ENCODE measurements at regions not wholly inside any gene's neighbourhood (a gene's known extent, or its start where the extent isn't known, plus 50 kb on each side); places are given as distances from the start of the nearest gene placed in this dataset.

- DNase-seq (ENCODE audit: low spot score) (no peak), ATAC-seq (ENCODE audit: low FRiP score) (no peak)
- no peak for TF ChIP-seq CTCF (IDR thresholded peaks at IDR 0.05)
Observed at GRCh38 chr2:13711154-13711553, 921.4 kb upstream of the LRATD1 start.

GRCh38 chr2:13714466-13714865 lies 918.1 kb upstream of the LRATD1 start:
- ATAC-seq (ENCODE audit: low FRiP score) = no peak
- no peak for DNase-seq (ENCODE audit: low spot score)

GRCh38 chr2:13725945-13726344 lies 906.6 kb upstream of the LRATD1 start:
- no peak for TF ChIP-seq CTCF (IDR thresholded peaks at IDR 0.05)
- ATAC-seq (ENCODE audit: low FRiP score) = no peak
- DNase-seq (ENCODE audit: low spot score) = no peak

More at GRCh38 chr2:13714466-13714865, 918.1 kb upstream of the LRATD1 start:
- no peak for TF ChIP-seq CTCF (IDR thresholded peaks at IDR 0.05)

GRCh38 chr2:13745330-13745729 lies 887.2 kb upstream of the LRATD1 start:
- ATAC-seq (ENCODE audit: low FRiP score) (no peak), DNase-seq (ENCODE audit: low spot score) (no peak)
- TF ChIP-seq CTCF (IDR thresholded peaks at IDR 0.05) = no peak

- DNase-seq (ENCODE audit: low spot score) (no peak), ATAC-seq (ENCODE audit: low FRiP score) (no peak)
- no peak for TF ChIP-seq CTCF (IDR thresholded peaks at IDR 0.05)
Observed at GRCh38 chr2:13751955-13752354, 880.6 kb upstream of the LRATD1 start.

GRCh38 chr2:13758412-13758811 lies 874.1 kb upstream of the LRATD1 start:
- no peak for ATAC-seq (ENCODE audit: low FRiP score)
- TF ChIP-seq CTCF (IDR thresholded peaks at IDR 0.05) = no peak
- DNase-seq (ENCODE audit: low spot score) = no peak

GRCh38 chr2:13768274-13768673 lies 864.2 kb upstream of the LRATD1 start:
- no peak for TF ChIP-seq CTCF (IDR thresholded peaks at IDR 0.05)
- ATAC-seq (ENCODE audit: low FRiP score) (no peak), DNase-seq (ENCODE audit: low spot score) (no peak)

Measured in omental fat pad (tissue), 3 donors.